Gastroesophageal sphincter (tissue), 4 donors: ENCODE measurements at regions not wholly inside any gene's neighbourhood (a gene's known extent, or its start where the extent isn't known, plus 50 kb on each side); places are given as distances from the start of the nearest gene placed in this dataset.

Experiments used
- ATAC-seq: fragments of 150-250 bp; one replicate; pipeline ENCODE4 v1.9.1; 2016; ENCODE audit warnings: mild to moderate bottlenecking, moderate library complexity
- H3K27ac ChIP-seq, 4 donors: fragments of 200-600 bp; sonication (generic) in 3 of 4; 1 replicate in 3 of 4; 2 replicates in 1 of 4; pipeline ENCODE4 v1.5.1; 2016 to 2019
- H3K27me3 ChIP-seq: fragments of 200-600 bp; sonication (generic); one replicate; pipeline ENCODE4 v1.5.1; 2019
- H3K36me3 ChIP-seq, 2 donors: fragments of 200-600 bp; sonication (generic); one replicate each; pipeline ENCODE4 v1.5.1; 2019; ENCODE audit warnings: control low read depth in 1 of 2
- H3K4me1 ChIP-seq, 3 donors: fragments of 200-600 bp; sonication (generic); 1 replicate in 2 of 3; 2 replicates in 1 of 3; pipeline ENCODE4 v1.5.1; 2016 to 2019; ENCODE audit warnings: control low read depth in 2 of 3
- H3K4me3 ChIP-seq, 2 donors: fragments of 200-600 bp; sonication (generic); one replicate each; pipeline ENCODE4 v1.5.1; 2019; ENCODE audit warnings: mild to moderate bottlenecking in 1 of 2, moderate library complexity in 1 of 2
- H3K9me3 ChIP-seq, 3 donors: fragments of 200-600 bp; sonication (generic); one replicate each; pipeline ENCODE4 v1.5.1; 2017 to 2019; ENCODE audit warnings: control low read depth in 2 of 3
- CTCF ChIP-seq, 4 experiments: fragments of 200-600 bp in 2 of 4; fragments of 450-650 bp in 2 of 4; sonication (generic) in 1 of 4; IDR thresholded peaks; one replicate each; pipeline ENCODE4 v1.5.1; 2017 to 2019; ENCODE audit warnings: antibody characterized with exemption in 4 of 4, mild to moderate bottlenecking in 2 of 4, moderate library complexity in 2 of 4
- EP300 ChIP-seq: sonication (generic); formaldehyde crosslinking; IDR thresholded peaks from one replicate; pipeline ENCODE4 v1.6.1; 2017; ENCODE audit warnings: antibody characterized with exemption, mild to moderate bottlenecking
- POLR2A ChIP-seq, 2 donors: fragments of 450-650 bp; IDR thresholded peaks; one replicate each; pipeline ENCODE4 v1.6.1; 2017; ENCODE audit warnings: antibody characterized with exemption in 2 of 2, mild to moderate bottlenecking in 2 of 2, moderate library complexity in 1 of 2
- POLR2AphosphoS5 ChIP-seq: sonication (generic); formaldehyde crosslinking; IDR thresholded peaks from one replicate; pipeline ENCODE4 v1.6.1; 2017; ENCODE audit warnings: antibody characterized with exemption
- WGBS, 2 donors: methylation state at CpG; one replicate each; pipeline ENCODE4 v1.1.5; 2018; ENCODE audit warnings: low coverage in 1 of 2; 5-methylcytosine and 5-hydroxymethylcytosine counted together

GRCh38 chr16:86778978-86779377, 200.6 kb downstream of the FOXL1 start:
- Histone ChIP-seq H3K4me3 (no peak overlapping the region), H3K36me3 (no peaks in the 10 kb centered on the region), H3K9me3 (no peaks in the 10 kb centered on the region), H3K27me3 (peaks cover 77% of the 10 kb centered on the region), H3K4me1 (peaks cover 0 to 8% (median 0%) of the 10 kb centered on the region in 3 donors), H3K27ac (no peak overlapping the region)
- no peak for ATAC-seq
- TF ChIP-seq POLR2AphosphoS5, result no peak
- TF ChIP-seq CTCF (IDR thresholded peaks at IDR 0.05), result no peak
- TF ChIP-seq EP300, result no peak
- TF ChIP-seq POLR2A (IDR thresholded peaks at IDR 0.05), result no peak
- 48 to 75% methylated on average over 5 to 6 of the region's 9 CpGs for WGBS, 2 donors

- Histone ChIP-seq H3K27me3 (peaks cover 61% of the 10 kb centered on the region), H3K4me1 (peaks cover 0 to 9% (median 0%) of the 10 kb centered on the region in 3 donors), H3K9me3 (no peaks in the 10 kb centered on the region), H3K27ac (no peak overlapping the region), H3K36me3 (no peaks in the 10 kb centered on the region), H3K4me3 (no peak overlapping the region)
- TF ChIP-seq POLR2A (IDR thresholded peaks at IDR 0.05) (no peak), CTCF (IDR thresholded peaks at IDR 0.05) (no peak), EP300 (no peak), POLR2AphosphoS5 (no peak)
- ATAC-seq, result no peak
- WGBS, 2 donors, result 52 to 73% methylated on average over 3 to 7 of the region's 11 CpGs
These were observed 202.7 kb downstream of the FOXL1 start for GRCh38 chr16:86781046-86781445.

- Histone ChIP-seq H3K4me1 (peaks cover 0 to 9% (median 0%) of the 10 kb centered on the region in 3 donors), H3K9me3 (no peaks in the 10 kb centered on the region), H3K27ac (no peak overlapping the region), H3K4me3 (no peak overlapping the region), H3K27me3 (peaks cover 44% of the 10 kb centered on the region), H3K36me3 (no peaks in the 10 kb centered on the region)
- TF ChIP-seq POLR2AphosphoS5 (peak; percentile 65), EP300 (no peak)
- ATAC-seq, result no peak
- 61 to 72% methylated on average over 14 to 17 of the region's 23 CpGs for WGBS, 2 donors
These were observed 205.6 kb downstream of the FOXL1 start for GRCh38 chr16:86783636-86784626.

- H3K4me1 ChIP-seq, result peaks cover 0 to 9% (median 0%) of the 10 kb centered on the region in 3 donors
- peaks cover 44% of the 10 kb centered on the region for H3K27me3 ChIP-seq
- H3K36me3 ChIP-seq, result no peaks in the 10 kb centered on the region
- no peak overlapping the region for H3K4me3 ChIP-seq
- no peak for ATAC-seq
- TF ChIP-seq EP300 (no peak), POLR2AphosphoS5 (no peak), CTCF (IDR thresholded peaks at IDR 0.05) (no peak), POLR2A (IDR thresholded peaks at IDR 0.05) (no peak)
- no peaks in the 10 kb centered on the region for H3K9me3 ChIP-seq
- WGBS, 2 donors, result 75 to 100% methylated on average over 2 to 4 of the region's 4 CpGs
- H3K27ac ChIP-seq, result no peak overlapping the region
These were observed 208.0 kb downstream of the FOXL1 start for GRCh38 chr16:86786338-86786737.

- WGBS, 2 donors, result 85 to 100% methylated on average over 1 of the region's 1 CpG
- no peak overlapping the region for H3K4me3 ChIP-seq
- peaks cover 0 to 9% (median 0%) of the 10 kb centered on the region in 3 donors for H3K4me1 ChIP-seq
- TF ChIP-seq POLR2A (IDR thresholded peaks at IDR 0.05), result no peak
- TF ChIP-seq POLR2AphosphoS5, result no peak
- no peak for TF ChIP-seq EP300
- no peak for TF ChIP-seq CTCF (IDR thresholded peaks at IDR 0.05)
- no peak overlapping the region for H3K27ac ChIP-seq
- H3K9me3 ChIP-seq, result no peaks in the 10 kb centered on the region
- ATAC-seq, result no peak
- H3K27me3 ChIP-seq, result peaks cover 48% of the 10 kb centered on the region
- no peaks in the 10 kb centered on the region for H3K36me3 ChIP-seq
These were observed 208.6 kb downstream of the FOXL1 start for GRCh38 chr16:86786994-86787393.
